GM21723 (cell line): ENCODE measurements at regions not wholly inside any gene's neighbourhood (a gene's known extent, or its start where the extent isn't known, plus 50 kb on each side); places are given as distances from the start of the nearest gene placed in this dataset.
A peak's percentile ranks its signal among the peaks of the same experiment; 100 is the strongest.
"Not testable (repeated sequence)": the region's sequence is repeated elsewhere in the genome, so short reads cannot be mapped to it uniquely, and the experiment has no call there.

ENCODE experiments used
- ATAC-seq: cut with Tn5 transposase; IDR thresholded peaks from one replicate; pipeline ENCODE4 v1.9.1; 2021; ENCODE audit warnings: mild to moderate bottlenecking, moderate library complexity; ENCODE audit not compliant: unreplicated experiment

DNA sequence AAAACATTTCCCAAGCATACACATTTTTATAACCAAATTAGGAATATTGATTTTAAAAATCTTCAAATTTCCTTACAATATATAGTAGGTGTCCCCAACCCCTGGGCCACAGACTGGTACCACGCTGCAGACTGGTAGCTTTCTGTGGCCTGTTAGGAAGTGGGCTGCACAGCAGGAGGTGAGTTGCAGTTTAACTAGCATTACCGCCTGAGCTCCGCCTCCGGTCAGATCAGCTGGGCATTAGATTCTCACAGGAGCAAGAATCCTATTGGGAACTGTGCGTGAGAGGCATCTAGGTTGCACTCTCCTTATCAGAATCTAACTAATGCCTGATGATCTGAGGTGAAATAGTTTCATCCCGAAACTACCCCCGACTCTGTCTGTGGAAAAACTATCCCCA lies 62.1 kb downstream of the ZWINT start:
- ATAC-seq: no peak

DNA sequence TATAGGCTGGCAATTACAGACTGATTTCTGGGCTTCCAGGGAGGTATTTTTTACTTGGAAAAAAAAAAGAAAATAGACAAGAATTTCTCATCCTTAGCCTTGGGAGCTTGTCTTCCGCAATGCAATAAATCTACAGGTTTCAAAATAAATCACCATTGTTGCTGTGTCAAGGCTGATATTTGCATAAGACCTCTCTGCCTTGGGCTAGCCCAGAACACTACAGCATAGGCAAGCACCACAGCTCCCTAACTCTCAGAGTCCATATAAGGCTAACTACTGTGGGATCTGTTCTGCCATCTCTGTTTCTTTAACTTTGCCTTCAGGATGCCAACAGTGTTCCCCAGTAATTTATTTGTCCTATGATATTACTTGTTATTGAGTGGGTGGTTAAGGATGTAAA lies 64.4 kb downstream of the ZWINT start:
- no peak for ATAC-seq

DNA sequence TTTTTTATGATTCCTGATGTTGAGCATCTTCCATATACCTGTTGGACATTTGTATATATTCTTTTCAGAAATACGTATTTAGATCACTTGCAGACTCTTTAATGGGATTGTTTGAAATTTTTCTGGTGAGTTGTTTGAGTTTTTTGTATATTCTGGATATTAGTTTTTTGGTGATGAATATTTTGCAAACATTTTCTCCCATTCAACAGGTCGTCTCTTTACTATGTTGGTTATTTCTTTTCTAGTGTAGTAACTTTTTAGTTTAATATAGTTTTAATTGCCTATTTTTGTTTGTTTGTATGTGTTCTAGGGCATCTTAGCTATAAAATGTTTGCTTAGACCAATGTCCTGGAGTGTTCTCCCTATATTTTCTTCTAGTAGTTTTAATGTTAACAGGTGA lies 72.7 kb downstream of the ZWINT start:
- ATAC-seq: no peak

DNA sequence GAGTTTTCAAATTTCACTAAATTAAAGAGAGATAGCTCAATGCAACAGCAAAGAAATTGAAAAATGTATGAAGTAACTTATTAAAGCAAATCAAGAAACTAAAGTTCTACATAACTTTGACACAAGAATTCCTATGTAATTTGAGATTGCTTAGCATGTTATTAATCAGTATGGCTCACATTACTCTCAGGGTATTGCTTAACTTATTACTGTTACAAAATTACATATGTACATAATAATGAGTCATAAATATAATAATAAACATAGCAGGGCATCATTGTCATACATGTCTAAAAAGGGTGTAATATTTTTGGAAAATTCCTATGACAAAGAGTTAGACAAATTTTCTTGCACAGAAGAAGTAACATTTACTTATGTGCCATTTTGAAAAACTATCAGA lies 75.0 kb downstream of the ZWINT start:
- ATAC-seq: no peak

DNA sequence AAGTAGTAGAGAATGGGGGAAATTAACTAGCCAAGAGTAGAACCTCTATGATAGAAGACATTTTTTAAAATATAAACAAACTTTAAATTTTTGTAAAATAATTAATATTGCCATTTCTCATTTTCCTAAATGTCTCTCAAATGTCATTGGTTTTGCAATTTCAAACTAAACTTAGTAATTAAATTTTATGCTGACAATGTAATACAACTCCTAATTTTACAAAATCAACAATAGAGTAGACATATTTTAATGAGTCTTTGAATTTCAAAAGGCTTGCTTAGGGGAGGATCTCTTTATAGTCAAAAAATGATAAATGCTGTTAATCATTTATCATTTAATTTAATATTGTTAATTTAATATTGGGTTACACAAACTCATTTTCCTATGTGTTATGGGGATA lies 81.8 kb downstream of the ZWINT start:
- ATAC-seq: no peak

DNA sequence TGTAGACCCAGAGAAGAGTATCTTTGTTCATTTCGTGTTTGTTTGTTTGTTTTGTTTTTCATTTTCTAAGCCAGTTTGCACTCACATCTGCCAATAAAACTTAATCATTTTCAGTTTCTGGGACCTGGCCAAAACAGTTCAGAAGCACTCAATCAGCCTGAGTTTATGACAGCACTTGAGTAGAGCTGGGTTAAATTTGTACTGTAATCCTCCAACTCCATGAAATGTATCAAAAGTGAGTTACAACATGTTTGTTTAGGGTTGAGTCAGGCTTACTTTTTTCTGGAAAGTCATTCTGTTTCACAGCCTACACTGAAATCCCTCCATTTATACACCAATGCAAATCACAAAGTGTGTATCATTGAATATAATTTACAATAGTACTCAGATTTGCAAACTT lies 91.9 kb downstream of the ZWINT start:
- no peak for ATAC-seq

DNA sequence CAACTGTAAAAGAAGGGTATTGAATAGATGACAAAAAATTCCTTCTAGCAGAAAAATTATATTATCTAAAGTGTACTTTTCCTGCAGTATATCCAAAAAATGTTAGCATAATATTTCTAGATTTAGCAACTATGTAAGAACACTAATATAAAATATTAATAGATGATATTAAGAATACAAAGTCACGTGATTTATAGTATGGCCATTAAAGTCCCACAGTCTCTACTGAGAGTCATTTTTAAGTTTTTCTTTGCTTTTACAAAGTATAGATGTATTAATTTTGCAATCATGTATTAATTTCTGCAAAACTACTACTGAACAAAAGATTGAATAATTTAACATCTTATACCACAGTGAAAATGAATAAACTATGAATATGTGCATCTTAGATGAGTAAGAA lies 94.9 kb downstream of the ZWINT start:
- no peak for ATAC-seq

DNA sequence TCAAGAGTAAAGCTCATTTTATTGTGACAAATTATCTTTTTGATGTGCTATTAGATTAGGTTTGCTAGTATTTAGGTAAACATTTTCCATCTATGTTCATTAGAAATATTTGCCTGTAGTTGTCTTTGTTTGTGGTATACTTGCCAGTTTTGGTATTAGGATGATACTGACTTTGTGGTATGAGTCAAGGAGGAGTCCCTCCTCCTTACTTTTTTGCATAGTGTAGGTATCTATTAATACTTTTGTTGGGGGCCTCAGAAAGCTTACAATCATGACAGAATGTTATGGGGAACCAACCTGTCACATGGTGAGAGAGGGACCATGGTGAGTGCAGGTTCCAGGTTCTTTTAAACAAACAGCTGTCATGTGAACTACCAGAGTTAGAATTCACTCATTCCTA lies 102.1 kb downstream of the ZWINT start:
- no peak for ATAC-seq

DNA sequence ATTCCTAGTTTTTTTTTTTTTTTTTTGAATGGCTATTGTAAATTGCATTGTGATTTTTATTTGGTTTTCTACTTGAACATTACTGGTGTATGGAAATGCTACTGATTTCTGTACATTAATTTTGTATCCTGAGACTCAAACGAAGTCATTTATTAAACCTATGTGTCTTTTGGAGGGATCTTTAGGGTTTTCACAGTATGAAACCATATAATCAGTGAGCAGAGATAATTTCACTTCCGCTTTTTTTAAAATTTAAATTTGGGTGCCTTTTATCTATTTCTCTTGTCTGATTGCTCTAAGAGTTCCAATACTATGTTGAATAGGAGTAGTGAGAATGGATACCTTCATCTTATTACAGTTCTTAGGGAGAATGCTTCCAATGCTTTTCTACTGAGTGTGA lies 102.7 kb downstream of the ZWINT start:
- ATAC-seq: no peak

DNA sequence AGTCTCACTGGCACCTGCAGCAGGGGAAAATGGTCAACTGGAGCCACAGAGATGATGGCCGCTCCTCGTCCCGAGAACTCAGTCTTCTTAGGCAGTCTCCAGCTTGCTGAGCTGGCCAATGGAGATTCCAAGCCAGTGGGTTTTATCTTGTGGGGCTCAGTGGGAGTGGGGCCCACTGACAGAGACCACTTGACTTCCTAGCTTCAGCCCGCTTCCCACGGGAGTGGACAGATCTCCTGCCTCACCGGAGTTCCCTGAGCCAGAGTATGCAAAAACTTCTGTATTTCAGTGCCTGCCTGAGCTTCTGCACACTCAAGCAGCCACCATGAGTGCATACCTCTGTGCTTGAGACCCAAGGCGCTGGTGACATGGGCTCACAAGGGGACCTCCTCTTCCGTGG lies 105.8 kb downstream of the ZWINT start:
- ATAC-seq: no peak

DNA sequence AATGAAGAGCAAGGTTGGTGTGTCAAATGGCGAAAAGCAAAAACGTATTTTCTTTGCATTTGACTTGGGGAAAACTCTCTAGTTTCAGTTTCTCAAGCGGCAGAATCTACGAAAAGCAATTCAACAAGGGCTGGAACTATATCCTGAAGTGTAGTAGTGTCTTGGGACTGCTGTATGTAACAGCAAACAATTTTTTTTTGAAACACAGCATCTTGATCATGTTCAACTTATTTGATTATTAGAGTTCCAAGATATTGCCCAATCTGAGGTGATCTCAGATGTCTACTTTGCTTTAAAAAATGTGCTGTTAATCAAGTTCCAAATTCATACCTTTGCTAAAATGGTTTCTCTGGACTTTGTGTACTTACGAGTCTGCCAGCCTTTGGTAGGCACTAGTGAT lies 120.6 kb downstream of the ZWINT start:
- ATAC-seq: no peak

DNA sequence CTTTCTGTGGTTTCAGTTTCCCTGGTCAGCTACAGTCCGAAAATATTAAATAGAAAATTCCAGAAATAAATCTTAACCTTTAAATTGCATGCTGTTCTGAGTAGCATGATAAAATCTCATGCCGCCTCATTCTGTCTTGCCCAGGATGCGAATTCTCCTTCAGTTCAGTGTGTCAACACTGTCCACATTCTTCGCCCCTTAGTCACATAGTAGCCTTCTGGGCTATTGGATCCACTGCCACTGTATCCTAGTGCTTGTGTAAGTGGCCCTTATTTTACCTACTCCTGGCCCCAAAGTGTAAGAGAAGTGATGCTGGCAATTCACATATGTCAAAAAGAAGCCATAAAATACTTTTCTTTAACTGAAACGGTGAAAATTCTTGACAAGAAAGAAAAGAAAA lies 129.6 kb downstream of the ZWINT start:
- no peak for ATAC-seq

DNA sequence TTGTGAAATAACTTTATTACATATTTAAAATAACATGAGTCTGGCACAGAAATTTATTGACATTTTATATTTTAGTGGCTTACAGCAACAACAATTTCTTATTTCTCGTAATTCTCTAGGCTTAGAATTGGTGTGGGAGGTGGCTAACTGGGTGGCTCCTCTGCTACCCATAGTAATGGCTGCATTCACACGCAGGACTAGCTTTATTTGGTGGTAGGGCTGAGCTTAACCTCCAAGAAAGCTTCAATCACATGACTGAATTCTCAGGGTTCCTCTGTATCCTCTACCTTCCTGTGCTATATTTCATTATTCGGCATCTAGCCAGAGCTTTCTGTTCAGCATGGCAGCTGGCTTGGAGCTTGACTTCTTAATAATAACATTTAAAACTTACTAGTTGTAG lies 138.8 kb downstream of the ZWINT start:
- no peak for ATAC-seq

DNA sequence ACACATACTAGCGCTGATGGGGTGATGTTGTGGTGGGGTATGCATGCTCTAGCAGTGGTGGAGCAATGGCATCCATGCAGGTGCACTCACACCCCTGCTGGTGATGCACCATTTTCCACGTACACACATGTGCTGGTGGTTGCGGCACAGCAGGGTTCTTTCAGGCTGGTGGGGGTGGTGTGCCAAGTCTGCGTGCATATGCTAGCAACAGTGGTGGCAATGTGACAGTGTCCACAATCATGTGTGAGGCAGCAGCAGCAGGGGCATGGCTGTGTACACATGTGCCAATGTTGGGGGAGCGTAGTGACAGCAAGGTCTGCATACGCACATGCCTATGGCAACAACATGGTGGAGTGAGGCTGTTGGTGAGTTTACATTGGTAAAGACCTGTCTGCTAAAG lies 148.1 kb downstream of the ZWINT start:
- ATAC-seq: no peak

DNA sequence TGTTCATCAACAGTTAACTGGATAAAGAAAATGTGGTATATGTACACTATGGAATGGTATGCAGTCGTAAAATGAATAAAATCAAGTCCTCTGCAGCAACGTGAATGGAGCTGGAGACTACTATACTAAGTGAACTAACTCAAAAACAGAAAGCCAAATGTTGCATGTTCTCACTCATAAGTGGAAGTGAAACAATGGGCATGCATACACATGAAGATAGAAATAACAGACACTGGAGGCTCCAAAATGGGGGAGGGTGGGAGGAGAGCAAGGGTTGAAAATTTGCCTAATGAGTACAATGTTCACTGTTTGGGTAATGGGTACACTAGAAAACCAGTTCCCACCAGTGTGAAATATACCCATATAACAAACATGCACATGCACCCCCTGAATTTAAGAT lies 179.5 kb downstream of the ZWINT start:
- ATAC-seq: peak; percentile 98

DNA sequence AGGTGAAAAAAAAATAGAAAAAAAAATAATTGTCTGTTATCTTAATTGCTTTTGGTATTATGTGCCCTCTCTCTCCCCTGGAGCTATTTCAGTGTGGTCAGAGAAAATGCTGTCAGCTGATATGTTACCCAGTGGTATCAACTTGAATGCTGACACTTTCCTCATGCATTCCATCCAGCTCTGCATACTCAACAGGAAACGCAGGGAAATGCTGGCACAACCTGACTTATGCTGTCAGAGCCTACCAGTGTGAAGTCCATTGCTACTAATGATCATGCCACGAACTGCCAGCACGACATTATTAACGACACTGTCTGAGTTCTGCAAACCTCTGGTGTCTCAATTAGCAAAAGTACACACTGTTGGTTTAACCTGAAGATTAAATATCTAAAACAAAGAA lies 182.8 kb downstream of the ZWINT start:
- no peak for ATAC-seq

DNA sequence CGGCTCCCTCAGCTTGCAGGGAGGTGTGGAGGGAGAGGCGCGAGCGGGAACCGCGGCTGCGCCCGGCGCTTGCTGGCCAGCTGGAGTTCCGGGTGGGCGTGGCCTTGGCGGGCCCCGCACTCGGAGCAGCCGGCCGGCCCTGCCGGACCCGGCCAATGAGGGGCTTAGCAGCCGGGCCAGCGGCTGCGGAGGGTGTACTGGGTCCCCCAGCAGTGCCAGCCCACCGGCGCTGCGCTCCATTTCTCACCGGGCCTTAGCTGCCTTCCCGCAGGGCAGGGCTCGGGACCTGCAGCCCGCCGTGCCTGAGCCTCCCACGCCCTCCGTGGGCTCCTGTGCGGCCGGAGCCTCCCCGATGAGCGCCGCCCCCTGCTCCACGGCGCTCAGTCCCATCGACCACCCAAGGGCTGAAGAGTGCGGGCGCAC lies 206.0 kb downstream of the ZWINT start:
- not testable (repeated sequence) for ATAC-seq

DNA sequence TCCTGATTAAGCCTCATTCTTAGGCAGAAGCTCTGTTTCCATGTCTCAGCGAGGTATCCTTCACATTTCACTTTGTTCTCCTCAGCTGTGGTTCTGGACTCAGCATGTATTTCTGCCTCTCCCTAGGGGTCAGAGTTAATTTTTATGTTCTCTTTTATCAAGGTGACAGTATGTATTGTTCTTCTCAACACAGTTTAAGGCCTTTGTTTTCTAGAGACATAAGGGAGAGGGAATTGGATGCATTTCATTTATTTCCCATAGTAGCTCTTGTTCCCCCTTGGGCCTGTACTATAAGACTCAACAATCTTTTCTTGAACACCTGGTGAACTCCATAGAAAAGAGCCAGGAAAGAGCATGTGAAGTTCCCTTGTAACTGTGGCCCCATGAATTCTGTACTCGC lies 214.3 kb downstream of the ZWINT start:
- no peak for ATAC-seq

DNA sequence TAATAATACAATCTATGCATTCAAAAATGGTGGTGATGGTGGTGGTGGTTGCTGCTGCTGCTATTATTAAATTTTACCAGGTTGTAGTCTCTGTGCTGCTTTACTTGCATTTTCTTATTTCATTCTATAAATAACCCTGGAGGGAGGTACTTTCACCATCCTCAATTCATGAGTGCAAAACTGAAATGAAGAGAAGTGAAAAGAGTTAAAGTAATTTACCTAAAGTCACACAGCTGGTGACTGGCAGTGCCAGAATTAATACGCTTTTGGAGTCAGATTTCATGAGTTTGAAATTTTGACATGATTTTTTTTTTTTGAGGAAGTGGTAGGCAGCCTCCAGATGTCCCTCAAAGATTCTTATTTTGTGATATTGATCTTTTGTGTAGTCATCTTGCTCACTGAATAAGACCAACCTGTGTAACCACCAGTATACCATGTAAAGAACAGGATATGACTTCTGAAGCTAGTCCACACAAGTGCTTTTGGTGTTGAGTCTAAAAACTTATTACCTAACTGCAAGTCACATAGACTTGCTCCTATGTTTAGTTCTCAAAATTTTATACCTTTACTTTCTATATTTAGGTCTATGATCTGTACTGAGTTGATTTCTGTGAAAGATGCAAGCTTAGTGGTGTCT lies 218.8 kb downstream of the ZWINT start:
- ATAC-seq: peak; percentile 95

DNA sequence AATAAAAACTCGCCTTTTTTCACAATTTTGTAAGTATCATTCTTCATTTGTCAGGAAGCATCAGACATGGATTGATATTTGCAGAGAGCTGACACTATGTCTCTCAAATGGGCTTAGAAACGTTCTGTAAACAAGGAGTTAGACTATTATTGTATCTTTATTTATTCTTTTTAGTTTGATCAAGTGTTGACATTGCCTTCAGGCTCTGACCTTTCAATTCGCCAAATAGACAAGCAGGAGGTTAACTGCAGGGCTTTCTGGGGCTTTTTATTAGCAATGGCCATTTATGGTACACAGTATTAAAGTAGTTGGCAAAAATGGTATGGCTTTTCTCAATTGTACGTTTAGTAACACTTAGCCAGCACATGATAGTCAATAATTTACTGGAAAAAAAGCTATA lies 221.7 kb downstream of the ZWINT start:
- ATAC-seq: no peak

DNA sequence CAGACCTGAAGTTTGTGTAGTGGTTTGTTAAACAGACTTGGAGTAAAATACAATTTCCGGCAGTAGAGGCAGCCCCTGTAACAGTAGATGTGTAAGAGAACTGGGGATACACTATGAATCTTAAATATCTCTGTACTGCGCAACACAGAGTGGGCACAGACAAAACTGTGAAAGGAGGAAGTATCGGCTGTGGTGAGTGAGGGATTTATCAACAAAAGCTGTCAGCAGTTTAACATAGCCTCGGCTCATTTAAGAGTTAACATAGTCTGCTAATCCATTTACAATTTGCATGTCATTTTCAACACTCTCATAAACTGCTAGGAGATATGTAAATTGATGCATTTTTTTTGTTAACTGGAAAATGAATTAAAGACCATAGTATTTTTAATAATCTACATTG lies 225.2 kb downstream of the ZWINT start:
- no peak for ATAC-seq

DNA sequence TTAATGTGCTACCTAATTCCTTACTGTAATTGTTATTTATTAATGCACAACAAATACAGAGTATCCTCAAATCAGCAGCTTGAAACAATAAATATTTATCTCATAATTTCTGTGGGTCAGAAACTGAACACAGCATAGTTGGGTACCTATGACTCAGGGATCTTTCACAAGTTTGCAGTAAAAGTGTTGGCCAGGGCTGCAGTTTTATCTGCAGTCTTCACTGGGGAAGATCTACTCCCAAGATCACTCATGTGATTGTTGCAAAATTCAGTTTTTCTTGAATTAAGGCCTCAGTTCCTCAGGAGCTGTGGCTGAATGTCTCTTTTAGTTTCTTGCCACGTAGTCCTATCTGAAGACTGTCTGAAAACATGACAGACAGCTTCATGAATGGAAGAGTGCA lies 237.8 kb downstream of the ZWINT start:
- no peak for ATAC-seq

DNA sequence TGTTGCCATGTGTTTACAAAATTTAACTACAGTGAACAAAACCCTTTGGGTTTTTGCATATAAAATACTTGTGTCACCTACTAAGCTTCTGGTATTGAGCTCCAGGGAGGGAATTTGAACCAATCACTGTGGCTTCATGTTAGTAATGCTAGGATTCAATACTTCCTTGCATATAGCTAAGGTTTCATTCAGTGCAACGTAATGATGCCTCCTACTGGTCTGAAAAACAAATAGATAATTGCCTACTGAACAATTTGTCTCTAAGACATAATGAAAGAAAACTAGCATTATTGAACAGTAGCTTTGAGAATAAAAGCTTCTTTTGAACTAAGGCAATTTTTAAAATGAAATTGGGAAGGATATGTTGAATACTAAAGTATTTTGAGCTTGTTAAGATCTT lies 244.4 kb downstream of the ZWINT start:
- no peak for ATAC-seq

DNA sequence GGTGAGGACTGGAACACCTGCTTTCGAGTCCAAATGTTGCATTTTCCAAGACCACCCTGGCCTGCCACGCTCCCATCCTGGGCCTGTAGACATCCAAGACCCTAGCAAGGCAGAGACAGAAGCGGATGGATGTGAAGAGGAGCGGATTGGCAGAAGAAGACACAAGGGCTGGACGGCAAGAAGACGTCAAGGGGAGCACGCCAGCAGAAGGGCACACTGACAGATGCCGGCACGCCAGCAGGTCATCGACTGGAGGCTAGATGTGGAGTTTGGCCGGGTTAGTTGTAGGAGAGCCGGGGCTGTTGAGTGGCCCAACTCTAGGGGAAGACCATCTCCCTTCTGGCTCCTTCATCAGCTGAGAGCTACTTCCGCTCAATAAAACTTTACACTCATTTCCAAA lies 251.6 kb downstream of the ZWINT start:
- ATAC-seq: no peak
